OCI-LY7 (cell line): ENCODE measurements at regions not wholly inside any gene's neighbourhood (a gene's known extent, or its start where the extent isn't known, plus 50 kb on each side); places are given as distances from the start of the nearest gene placed in this dataset.
A peak's percentile ranks its signal among the peaks of the same experiment; 100 is the strongest.

Source experiments
- EZH2phosphoT487 ChIP-seq: fragments of 200-600 bp; sonication (generic); IDR thresholded peaks from 2 replicates; pipeline ENCODE4 v1.6.1; 2018; ENCODE audit warnings: low read depth, borderline replicate concordance, mild to moderate bottlenecking, mixed run types, antibody characterized with exemption, low read length, moderate library complexity, mixed read lengths
- TF ChIP-seq, protein P1 (sequence below): fragments of 200-600 bp; sonication (generic); conservative IDR thresholded peaks from 2 replicates; pipeline ENCODE4 v1.5.1; 2014; ENCODE audit warnings: mild to moderate bottlenecking, antibody characterized with exemption, low read length, moderate library complexity, mixed read lengths

DNA sequence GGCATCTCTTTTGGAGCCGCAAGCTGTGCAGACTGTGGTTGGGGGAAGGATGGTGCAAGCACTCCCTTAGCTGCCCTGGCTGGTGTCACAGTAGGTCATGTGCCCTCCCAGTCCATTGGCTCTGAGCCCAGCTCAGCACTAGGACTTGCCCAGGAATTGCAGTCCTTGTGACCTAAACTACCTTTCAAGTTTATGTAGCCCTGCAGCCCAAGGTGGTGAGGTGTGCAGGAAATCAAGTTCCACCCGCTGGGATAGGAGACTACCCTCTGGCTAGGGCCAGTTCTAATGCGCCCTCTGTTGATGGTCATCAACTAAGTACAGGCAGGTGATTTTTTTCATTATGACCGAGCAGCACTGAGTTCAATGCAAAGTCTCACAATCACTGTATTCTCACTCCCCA, 335.2 kb downstream of the UBE2NL start:
- TF ChIP-seq, protein P1, sequence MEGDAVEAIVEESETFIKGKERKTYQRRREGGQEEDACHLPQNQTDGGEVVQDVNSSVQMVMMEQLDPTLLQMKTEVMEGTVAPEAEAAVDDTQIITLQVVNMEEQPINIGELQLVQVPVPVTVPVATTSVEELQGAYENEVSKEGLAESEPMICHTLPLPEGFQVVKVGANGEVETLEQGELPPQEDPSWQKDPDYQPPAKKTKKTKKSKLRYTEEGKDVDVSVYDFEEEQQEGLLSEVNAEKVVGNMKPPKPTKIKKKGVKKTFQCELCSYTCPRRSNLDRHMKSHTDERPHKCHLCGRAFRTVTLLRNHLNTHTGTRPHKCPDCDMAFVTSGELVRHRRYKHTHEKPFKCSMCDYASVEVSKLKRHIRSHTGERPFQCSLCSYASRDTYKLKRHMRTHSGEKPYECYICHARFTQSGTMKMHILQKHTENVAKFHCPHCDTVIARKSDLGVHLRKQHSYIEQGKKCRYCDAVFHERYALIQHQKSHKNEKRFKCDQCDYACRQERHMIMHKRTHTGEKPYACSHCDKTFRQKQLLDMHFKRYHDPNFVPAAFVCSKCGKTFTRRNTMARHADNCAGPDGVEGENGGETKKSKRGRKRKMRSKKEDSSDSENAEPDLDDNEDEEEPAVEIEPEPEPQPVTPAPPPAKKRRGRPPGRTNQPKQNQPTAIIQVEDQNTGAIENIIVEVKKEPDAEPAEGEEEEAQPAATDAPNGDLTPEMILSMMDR, result peak; percentile 21; the same call in 1 of the 2 replicates
- no peak for TF ChIP-seq EZH2phosphoT487
